Suprapubic skin (tissue), 4 donors: ENCODE measurements at regions not wholly inside any gene's neighbourhood (a gene's known extent, or its start where the extent isn't known, plus 50 kb on each side); places are given as distances from the start of the nearest gene placed in this dataset.

Experiments
- CTCF ChIP-seq, 2 donors: fragments of 200-600 bp in 1 of 2; fragments of 450-650 bp in 1 of 2; sonication (generic) in 1 of 2; IDR thresholded peaks; one replicate each; pipeline ENCODE4 v1.5.1; 2016 to 2019; ENCODE audit warnings: antibody characterized with exemption in 2 of 2, mild to moderate bottlenecking in 1 of 2, moderate library complexity in 1 of 2
- EP300 ChIP-seq: sonication (generic); formaldehyde crosslinking; IDR thresholded peaks from one replicate; pipeline ENCODE4 v1.6.1; 2017; ENCODE audit warnings: antibody characterized with exemption
- POLR2A ChIP-seq, 2 donors: fragments of 450-650 bp; IDR thresholded peaks; one replicate each; pipeline ENCODE4 v1.6.1; 2017; ENCODE audit warnings: antibody characterized with exemption in 2 of 2, mild to moderate bottlenecking in 2 of 2, moderate library complexity in 2 of 2
- POLR2AphosphoS5 ChIP-seq, 3 donors: sonication (generic); formaldehyde crosslinking; IDR thresholded peaks; one replicate each; pipeline ENCODE4 v1.6.1; 2017; ENCODE audit warnings: antibody characterized with exemption in 3 of 3

DNA sequence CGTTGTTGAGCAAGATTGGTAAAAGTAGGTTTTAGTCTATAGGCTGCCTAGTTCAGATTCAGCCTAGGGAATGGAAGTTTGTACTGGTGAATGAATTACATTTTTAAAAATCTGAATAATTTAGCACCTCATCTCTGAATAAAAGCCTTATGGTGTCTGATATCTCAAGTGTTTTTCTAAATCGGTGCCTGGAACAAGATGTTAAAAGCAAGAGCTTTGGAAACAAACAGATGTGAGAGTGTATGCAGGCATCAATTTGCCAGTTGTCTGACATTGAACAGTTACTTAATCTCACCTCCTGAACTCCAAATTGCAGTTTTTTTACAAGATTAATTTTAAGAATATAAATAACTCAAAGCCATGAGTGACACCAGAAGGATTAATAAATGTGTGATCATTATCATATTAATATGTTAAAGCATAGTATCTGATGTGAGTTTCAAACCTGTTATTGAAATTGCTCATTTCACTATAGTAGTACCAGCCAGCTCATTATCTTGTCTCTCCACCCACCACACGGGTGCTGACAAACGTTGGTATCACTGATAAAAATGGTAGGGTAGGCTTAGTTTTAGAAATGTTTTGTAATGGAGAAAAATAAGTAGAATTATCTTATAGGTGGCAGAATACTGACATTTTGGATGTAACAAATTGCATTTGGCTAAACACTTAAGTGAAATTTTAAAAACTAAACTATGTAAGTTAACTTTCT is 157.3 kb downstream of the FAM83B start:
- TF ChIP-seq POLR2A (IDR thresholded peaks at IDR 0.05) (no peak), CTCF (IDR thresholded peaks at IDR 0.05) (no peak), EP300 (no peak), POLR2AphosphoS5 (IDR thresholded peaks at IDR 0.05) (no peak)
